ENCODE measurements at regions not wholly inside any gene's neighbourhood (a gene's known extent, or its start where the extent isn't known, plus 50 kb on each side); places are given as distances from the start of the nearest gene placed in this dataset.

GRCh38 chr12:89162589-89163261 is 189.6 kb downstream of the DUSP6 start:
- no peak overlapping the region for H3K23ac ChIP-seq (ENCODE audit: low read depth, low read length, poor library complexity)
- H3K9ac ChIP-seq (ENCODE audit: low read depth, low read length, poor library complexity): no peak overlapping the region
- no peak overlapping the region for H2BK15ac ChIP-seq (ENCODE audit: low read length)
- no peak overlapping the region for H2BK5ac ChIP-seq (ENCODE audit: low read length)
- H3K14ac ChIP-seq (ENCODE audit: low read length): no peak overlapping the region
- H3K4ac ChIP-seq (ENCODE audit: low read length): no peak overlapping the region
- H3K79me1 ChIP-seq (ENCODE audit: low read depth, low read length): no peaks in the 10 kb centered on the region
- no CpG with 5 or more reads among the region's 3 CpGs for WGBS, 2 donors (ENCODE audit: extremely low coverage in 2 of 2, insufficient read length in 2 of 2, insufficient replicate concordance in 1 of 2)
- H3K27me3 ChIP-seq (ENCODE audit: control insufficient read depth in 3 of 3, insufficient read depth in 3 of 3, low read depth in 1 of 3, low read length in 3 of 3): no peaks in the 10 kb centered on the region
- H3K9me3 ChIP-seq (replicated peaks in 1 of 2; ENCODE audit: control insufficient read depth in 2 of 2, insufficient read depth in 1 of 2, low read depth in 1 of 2, low read length in 2 of 2): no peaks in the 10 kb centered on the region
- DNase-seq (ENCODE audit: low spot score): no peak
- no peak overlapping the region for H4K8ac ChIP-seq (ENCODE audit: low read depth, low read length)
- H3K36me3 ChIP-seq (replicated peaks in 1 of 2; ENCODE audit: control insufficient read depth in 2 of 2, insufficient read depth in 2 of 2, low read length in 2 of 2): no peaks in the 10 kb centered on the region
- H2BK12ac ChIP-seq (ENCODE audit: low read length): no peak overlapping the region
- no peak overlapping the region for H3K4me3 ChIP-seq (ENCODE audit: low read length in 2 of 2)
- no peak overlapping the region for H3K18ac ChIP-seq (ENCODE audit: low read length)
- H3K4me2 ChIP-seq (ENCODE audit: insufficient read depth, low read length, poor library complexity, severe bottlenecking): no peak overlapping the region
- peaks cover 1 to 10% of the 10 kb centered on the region in 2 donors for H3K4me1 ChIP-seq (ENCODE audit: control insufficient read depth in 2 of 2, insufficient read depth in 1 of 2, low read depth in 1 of 2, low read length in 2 of 2)
- no peak overlapping the region for H3K27ac ChIP-seq (replicated peaks; ENCODE audit: low read length)
- no peak overlapping the region for H2AFZ ChIP-seq (ENCODE audit: low read length)
- H2AK5ac ChIP-seq (ENCODE audit: low read depth, low read length): no peak overlapping the region
- H2BK120ac ChIP-seq (ENCODE audit: low read depth, low read length): no peak overlapping the region
- no peak overlapping the region for H4K91ac ChIP-seq (ENCODE audit: low read depth, low read length, poor library complexity)

- H3K36me3 ChIP-seq (replicated peaks in 1 of 2; ENCODE audit: control insufficient read depth in 2 of 2, insufficient read depth in 2 of 2, low read length in 2 of 2): no peaks in the 10 kb centered on the region
- H3K4me1 ChIP-seq (ENCODE audit: control insufficient read depth in 2 of 2, insufficient read depth in 1 of 2, low read depth in 1 of 2, low read length in 2 of 2): peaks cover 3 to 16% of the 10 kb centered on the region in 2 donors
- H4K91ac ChIP-seq (ENCODE audit: low read depth, low read length, poor library complexity): no peak overlapping the region
- H2AFZ ChIP-seq (ENCODE audit: low read length): no peak overlapping the region
- no peaks in the 10 kb centered on the region for H3K9me3 ChIP-seq (replicated peaks in 1 of 2; ENCODE audit: control insufficient read depth in 2 of 2, insufficient read depth in 1 of 2, low read depth in 1 of 2, low read length in 2 of 2)
- no peak overlapping the region for H3K27ac ChIP-seq (replicated peaks; ENCODE audit: low read length)
- no peak overlapping the region for H3K9ac ChIP-seq (ENCODE audit: low read depth, low read length, poor library complexity)
- no peak overlapping the region for H2BK15ac ChIP-seq (ENCODE audit: low read length)
- no peak overlapping the region for H4K8ac ChIP-seq (ENCODE audit: low read depth, low read length)
- H2BK12ac ChIP-seq (ENCODE audit: low read length): no peak overlapping the region
- H3K27me3 ChIP-seq (ENCODE audit: control insufficient read depth in 3 of 3, insufficient read depth in 3 of 3, low read depth in 1 of 3, low read length in 3 of 3): no peaks in the 10 kb centered on the region
- no peak for DNase-seq (ENCODE audit: low spot score)
- H3K4me3 ChIP-seq (ENCODE audit: low read length in 2 of 2): no peak overlapping the region
- no peaks in the 10 kb centered on the region for H3K79me1 ChIP-seq (ENCODE audit: low read depth, low read length)
- H3K4ac ChIP-seq (ENCODE audit: low read length): no peak overlapping the region
- H2AK5ac ChIP-seq (ENCODE audit: low read depth, low read length): no peak overlapping the region
- H3K4me2 ChIP-seq (ENCODE audit: insufficient read depth, low read length, poor library complexity, severe bottlenecking): no peak overlapping the region
- no peak overlapping the region for H3K14ac ChIP-seq (ENCODE audit: low read length)
- WGBS, 2 donors (ENCODE audit: extremely low coverage in 2 of 2, insufficient read length in 2 of 2, insufficient replicate concordance in 1 of 2): no CpG with 5 or more reads among the region's 3 CpGs
- H3K23ac ChIP-seq (ENCODE audit: low read depth, low read length, poor library complexity): no peak overlapping the region
- no peak overlapping the region for H2BK120ac ChIP-seq (ENCODE audit: low read depth, low read length)
- H3K18ac ChIP-seq (ENCODE audit: low read length): no peak overlapping the region
- H2BK5ac ChIP-seq (ENCODE audit: low read length): no peak overlapping the region
Observed at GRCh38 chr12:89161557-89161956, 190.7 kb downstream of the DUSP6 start.

- H3K18ac ChIP-seq (ENCODE audit: low read length): no peak overlapping the region
- no peak overlapping the region for H3K4me3 ChIP-seq (ENCODE audit: low read length in 2 of 2)
- H2AFZ ChIP-seq (ENCODE audit: low read length): no peak overlapping the region
- H2BK5ac ChIP-seq (ENCODE audit: low read length): no peak overlapping the region
- no peak overlapping the region for H2BK120ac ChIP-seq (ENCODE audit: low read depth, low read length)
- H2AK5ac ChIP-seq (ENCODE audit: low read depth, low read length): no peak overlapping the region
- no peak overlapping the region for H3K23ac ChIP-seq (ENCODE audit: low read depth, low read length, poor library complexity)
- H2BK12ac ChIP-seq (ENCODE audit: low read length): no peak overlapping the region
- no peaks in the 10 kb centered on the region for H3K79me1 ChIP-seq (ENCODE audit: low read depth, low read length)
- H3K9ac ChIP-seq (ENCODE audit: low read depth, low read length, poor library complexity): no peak overlapping the region
- H3K9me3 ChIP-seq (replicated peaks in 1 of 2; ENCODE audit: control insufficient read depth in 2 of 2, insufficient read depth in 1 of 2, low read depth in 1 of 2, low read length in 2 of 2): no peaks in the 10 kb centered on the region
- no peaks in the 10 kb centered on the region for H3K36me3 ChIP-seq (replicated peaks in 1 of 2; ENCODE audit: control insufficient read depth in 2 of 2, insufficient read depth in 2 of 2, low read length in 2 of 2)
- H3K27ac ChIP-seq (replicated peaks; ENCODE audit: low read length): no peak overlapping the region
- H3K14ac ChIP-seq (ENCODE audit: low read length): no peak overlapping the region
- no CpG with 5 or more reads among the region's 5 CpGs for WGBS, 2 donors (ENCODE audit: extremely low coverage in 2 of 2, insufficient read length in 2 of 2, insufficient replicate concordance in 1 of 2)
- no peak overlapping the region for H2BK15ac ChIP-seq (ENCODE audit: low read length)
- H4K8ac ChIP-seq (ENCODE audit: low read depth, low read length): no peak overlapping the region
- no peak overlapping the region for H4K91ac ChIP-seq (ENCODE audit: low read depth, low read length, poor library complexity)
- H3K27me3 ChIP-seq (ENCODE audit: control insufficient read depth in 3 of 3, insufficient read depth in 3 of 3, low read depth in 1 of 3, low read length in 3 of 3): no peaks in the 10 kb centered on the region
- no peak for DNase-seq (ENCODE audit: low spot score)
- no peak overlapping the region for H3K4ac ChIP-seq (ENCODE audit: low read length)
- no peak overlapping the region for H3K4me2 ChIP-seq (ENCODE audit: insufficient read depth, low read length, poor library complexity, severe bottlenecking)
- peaks cover 3 to 12% of the 10 kb centered on the region in 2 donors for H3K4me1 ChIP-seq (ENCODE audit: control insufficient read depth in 2 of 2, insufficient read depth in 1 of 2, low read depth in 1 of 2, low read length in 2 of 2)
Observed at GRCh38 chr12:89160716-89161123, 191.6 kb downstream of the DUSP6 start.

GRCh38 chr12:89157413-89157812 is 194.9 kb downstream of the DUSP6 start:
- Histone ChIP-seq H3K4ac (ENCODE audit: low read length) (no peak overlapping the region), H3K36me3 (replicated peaks in 1 of 2; ENCODE audit: control insufficient read depth in 2 of 2, insufficient read depth in 2 of 2, low read length in 2 of 2) (no peaks in the 10 kb centered on the region), H3K27ac (replicated peaks; ENCODE audit: low read length) (no peak overlapping the region), H3K9ac (ENCODE audit: low read depth, low read length, poor library complexity) (no peak overlapping the region), H2BK15ac (ENCODE audit: low read length) (no peak overlapping the region), H3K4me3 (ENCODE audit: low read length in 2 of 2) (no peak overlapping the region), H3K14ac (ENCODE audit: low read length) (no peak overlapping the region), H3K79me1 (ENCODE audit: low read depth, low read length) (no peaks in the 10 kb centered on the region), H4K91ac (ENCODE audit: low read depth, low read length, poor library complexity) (no peak overlapping the region), H2BK12ac (ENCODE audit: low read length) (no peak overlapping the region), H3K18ac (ENCODE audit: low read length) (no peak overlapping the region), H3K4me2 (ENCODE audit: insufficient read depth, low read length, poor library complexity, severe bottlenecking) (no peak overlapping the region), H2AFZ (ENCODE audit: low read length) (no peak overlapping the region), H3K4me1 (ENCODE audit: control insufficient read depth in 2 of 2, insufficient read depth in 1 of 2, low read depth in 1 of 2, low read length in 2 of 2) (peaks cover 3 to 12% of the 10 kb centered on the region in 2 donors), H2BK120ac (ENCODE audit: low read depth, low read length) (no peak overlapping the region), H3K23ac (ENCODE audit: low read depth, low read length, poor library complexity) (no peak overlapping the region), H3K9me3 (replicated peaks in 1 of 2; ENCODE audit: control insufficient read depth in 2 of 2, insufficient read depth in 1 of 2, low read depth in 1 of 2, low read length in 2 of 2) (no peaks in the 10 kb centered on the region), H2BK5ac (ENCODE audit: low read length) (no peak overlapping the region), H4K8ac (ENCODE audit: low read depth, low read length) (no peak overlapping the region), H3K27me3 (ENCODE audit: control insufficient read depth in 3 of 3, insufficient read depth in 3 of 3, low read depth in 1 of 3, low read length in 3 of 3) (no peaks in the 10 kb centered on the region), H2AK5ac (ENCODE audit: low read depth, low read length) (no peak overlapping the region)
- WGBS, 2 donors (ENCODE audit: extremely low coverage in 2 of 2, insufficient read length in 2 of 2, insufficient replicate concordance in 1 of 2): no CpG with 5 or more reads among the region's 2 CpGs
- no peak for DNase-seq (ENCODE audit: low spot score)

Measured in neuronal stem cell (in vitro differentiated cells).